ENCODE measurements at regions not wholly inside any gene's neighbourhood (a gene's known extent, or its start where the extent isn't known, plus 50 kb on each side); places are given as distances from the start of the nearest gene placed in this dataset.

- no peak for TF ChIP-seq CTCF (IDR thresholded peaks at IDR 0.05)
- TF ChIP-seq POLR2A (IDR thresholded peaks at IDR 0.05) = no peak
These were observed 933.6 kb upstream of the CDH8 start for GRCh38 chr16:62969711-62970318.
